ENCODE measurements at regions not wholly inside any gene's neighbourhood (a gene's known extent, or its start where the extent isn't known, plus 50 kb on each side); places are given as distances from the start of the nearest gene placed in this dataset.

DNA sequence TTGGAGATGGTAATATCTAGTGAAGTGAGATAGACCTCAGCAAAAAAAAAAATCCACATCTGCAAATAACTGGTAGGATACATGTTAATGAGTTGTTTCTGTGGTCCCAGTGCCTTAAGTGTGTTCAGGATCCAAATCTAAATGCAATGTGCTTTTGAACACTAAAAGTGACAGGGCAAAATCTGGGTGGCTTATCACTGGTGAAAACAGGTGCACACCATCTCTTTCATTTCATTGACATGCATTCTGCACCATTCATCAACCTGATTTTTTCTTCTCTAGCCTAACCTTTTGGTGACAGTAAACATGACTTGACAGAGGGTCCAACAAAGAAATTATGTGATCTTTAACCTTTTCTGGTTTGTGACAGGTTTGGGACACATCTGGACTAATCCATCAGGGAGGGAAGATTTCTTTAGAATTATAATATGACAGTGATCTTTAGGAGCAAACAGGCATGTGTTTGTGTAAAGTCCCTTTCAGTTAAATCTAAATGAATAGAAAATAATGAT is 201.6 kb upstream of the NEGR1 start:
- no peak overlapping the region for H3K27ac Mint-ChIP-seq (ENCODE audit: unreplicated experiment)
- H3K4me1 Mint-ChIP-seq: peaks cover 7% of the 10 kb centered on the region
- H3K36me3 Mint-ChIP-seq (ENCODE audit: low read depth): peaks cover 2% of the 10 kb centered on the region
- no peak for DNase-seq (ENCODE audit: low read depth, low spot score)
- H3K4me3 Mint-ChIP-seq: no peak overlapping the region
- H3K27me3 Mint-ChIP-seq (ENCODE audit: low read depth): peaks cover 3% of the 10 kb centered on the region
- H3K9me3 Mint-ChIP-seq: peaks cover 4% of the 10 kb centered on the region
- TF ChIP-seq, protein P1, sequence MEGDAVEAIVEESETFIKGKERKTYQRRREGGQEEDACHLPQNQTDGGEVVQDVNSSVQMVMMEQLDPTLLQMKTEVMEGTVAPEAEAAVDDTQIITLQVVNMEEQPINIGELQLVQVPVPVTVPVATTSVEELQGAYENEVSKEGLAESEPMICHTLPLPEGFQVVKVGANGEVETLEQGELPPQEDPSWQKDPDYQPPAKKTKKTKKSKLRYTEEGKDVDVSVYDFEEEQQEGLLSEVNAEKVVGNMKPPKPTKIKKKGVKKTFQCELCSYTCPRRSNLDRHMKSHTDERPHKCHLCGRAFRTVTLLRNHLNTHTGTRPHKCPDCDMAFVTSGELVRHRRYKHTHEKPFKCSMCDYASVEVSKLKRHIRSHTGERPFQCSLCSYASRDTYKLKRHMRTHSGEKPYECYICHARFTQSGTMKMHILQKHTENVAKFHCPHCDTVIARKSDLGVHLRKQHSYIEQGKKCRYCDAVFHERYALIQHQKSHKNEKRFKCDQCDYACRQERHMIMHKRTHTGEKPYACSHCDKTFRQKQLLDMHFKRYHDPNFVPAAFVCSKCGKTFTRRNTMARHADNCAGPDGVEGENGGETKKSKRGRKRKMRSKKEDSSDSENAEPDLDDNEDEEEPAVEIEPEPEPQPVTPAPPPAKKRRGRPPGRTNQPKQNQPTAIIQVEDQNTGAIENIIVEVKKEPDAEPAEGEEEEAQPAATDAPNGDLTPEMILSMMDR (conservative IDR thresholded peaks at IDR 0.05): no peak

DNA sequence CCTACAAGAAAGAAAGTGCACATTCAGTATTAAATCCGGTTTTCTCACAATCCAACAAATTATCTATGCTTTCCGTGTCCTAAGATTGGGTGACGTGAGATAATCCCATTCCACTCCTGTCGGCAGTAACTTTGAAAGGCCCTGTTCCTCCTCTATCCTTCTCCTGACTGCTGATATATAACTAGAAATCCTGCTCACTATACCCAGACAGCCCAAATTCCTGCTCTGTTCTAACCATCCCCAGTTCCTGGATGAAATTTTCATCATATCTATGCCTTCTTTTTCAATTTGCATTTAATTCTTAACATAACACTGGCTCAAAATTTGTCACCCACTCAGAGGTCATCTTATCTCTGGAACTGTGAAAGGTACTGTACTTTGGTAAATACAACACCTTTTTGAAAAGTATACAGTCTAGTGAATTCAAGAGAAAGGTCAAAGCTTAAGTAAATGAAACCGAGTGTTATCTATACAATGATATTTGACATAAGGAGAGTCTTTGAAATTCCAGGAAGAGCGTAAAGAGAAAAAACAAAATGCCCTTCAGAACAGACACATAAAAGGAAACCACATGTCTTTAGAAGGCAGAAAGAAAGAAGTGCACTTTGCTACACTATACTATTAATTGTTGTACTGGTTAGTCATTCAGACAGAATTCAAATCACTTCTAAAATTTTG is 200.5 kb upstream of the NEGR1 start:
- Mint-ChIP-seq H3K4me1 (peaks cover 7% of the 10 kb centered on the region), H3K9me3 (peaks cover 5% of the 10 kb centered on the region)

DNA sequence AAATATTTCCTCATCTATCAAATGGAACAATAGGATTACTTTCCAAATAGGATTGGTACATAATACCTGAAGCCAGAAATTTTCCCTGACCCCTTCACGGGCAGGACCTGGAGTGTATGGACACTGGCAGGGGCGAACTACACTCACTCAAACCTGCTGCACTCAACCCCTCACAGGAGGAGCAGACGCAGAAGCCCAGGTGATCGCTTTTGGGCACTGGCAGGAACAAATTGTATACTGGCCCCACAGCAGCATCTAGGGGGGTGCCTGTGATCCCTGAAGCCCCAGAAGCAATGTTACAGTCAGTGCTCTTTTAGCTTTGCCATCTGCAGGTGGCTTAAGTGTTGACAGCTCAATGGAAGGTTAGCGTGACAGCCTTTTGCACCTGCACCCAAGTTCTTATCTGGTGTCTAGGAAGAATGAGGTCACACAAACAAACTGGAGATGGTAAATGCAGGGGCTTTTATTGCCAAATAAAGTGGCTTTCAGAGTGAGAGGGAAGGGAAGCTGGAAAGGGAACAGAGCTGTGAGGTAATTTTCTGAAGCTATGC is 199.2 kb upstream of the NEGR1 start:
- Mint-ChIP-seq H3K4me1 (peaks cover 7% of the 10 kb centered on the region), H3K36me3 (ENCODE audit: low read depth) (peaks cover 2% of the 10 kb centered on the region), H3K27me3 (ENCODE audit: low read depth) (no peaks in the 10 kb centered on the region), H3K9me3 (peaks cover 5% of the 10 kb centered on the region), H3K4me3 (no peak overlapping the region), H3K27ac (ENCODE audit: unreplicated experiment) (no peak overlapping the region)
- DNase-seq (ENCODE audit: low read depth, low spot score): no peak
- TF ChIP-seq, protein P1 (conservative IDR thresholded peaks at IDR 0.05): no peak

More for the DNA sequence above, 200.5 kb upstream of the NEGR1 start:
- peaks cover 2% of the 10 kb centered on the region for H3K36me3 Mint-ChIP-seq (ENCODE audit: low read depth)
- H3K4me3 Mint-ChIP-seq: no peak overlapping the region
- H3K27ac Mint-ChIP-seq (ENCODE audit: unreplicated experiment): no peak overlapping the region
- TF ChIP-seq, protein P1 (conservative IDR thresholded peaks at IDR 0.05): no peak
- peaks cover 3% of the 10 kb centered on the region for H3K27me3 Mint-ChIP-seq (ENCODE audit: low read depth)
- no peak for DNase-seq (ENCODE audit: low read depth, low spot score)

DNA sequence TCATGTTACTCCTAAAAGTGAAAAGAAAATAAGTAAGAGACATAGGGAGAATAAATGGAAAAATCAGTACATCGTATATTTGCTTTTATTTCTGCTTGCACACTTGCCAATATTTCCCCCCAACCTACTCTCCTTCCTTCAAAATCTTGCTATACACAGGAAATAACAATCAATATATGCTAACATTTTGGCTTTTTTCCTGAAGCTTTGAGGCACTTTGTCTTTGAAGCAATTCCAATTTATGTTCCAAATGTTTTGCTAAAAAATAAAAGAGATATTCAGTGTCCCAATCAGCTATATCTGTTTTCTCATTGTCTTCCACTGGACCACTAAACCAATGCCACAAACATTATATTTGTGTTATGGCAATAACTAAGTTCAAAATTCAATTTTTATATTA is 184.0 kb upstream of the NEGR1 start:
- H3K9me3 Mint-ChIP-seq: no peaks in the 10 kb centered on the region
- H3K27me3 Mint-ChIP-seq (ENCODE audit: low read depth): peaks cover 19% of the 10 kb centered on the region
- H3K36me3 Mint-ChIP-seq (ENCODE audit: low read depth): no peaks in the 10 kb centered on the region
- DNase-seq (ENCODE audit: low read depth, low spot score): no peak
- TF ChIP-seq, protein P1 (conservative IDR thresholded peaks at IDR 0.05): no peak
- H3K27ac Mint-ChIP-seq (ENCODE audit: unreplicated experiment): no peak overlapping the region
- peaks cover 5% of the 10 kb centered on the region for H3K4me1 Mint-ChIP-seq
- H3K4me3 Mint-ChIP-seq: no peak overlapping the region

DNA sequence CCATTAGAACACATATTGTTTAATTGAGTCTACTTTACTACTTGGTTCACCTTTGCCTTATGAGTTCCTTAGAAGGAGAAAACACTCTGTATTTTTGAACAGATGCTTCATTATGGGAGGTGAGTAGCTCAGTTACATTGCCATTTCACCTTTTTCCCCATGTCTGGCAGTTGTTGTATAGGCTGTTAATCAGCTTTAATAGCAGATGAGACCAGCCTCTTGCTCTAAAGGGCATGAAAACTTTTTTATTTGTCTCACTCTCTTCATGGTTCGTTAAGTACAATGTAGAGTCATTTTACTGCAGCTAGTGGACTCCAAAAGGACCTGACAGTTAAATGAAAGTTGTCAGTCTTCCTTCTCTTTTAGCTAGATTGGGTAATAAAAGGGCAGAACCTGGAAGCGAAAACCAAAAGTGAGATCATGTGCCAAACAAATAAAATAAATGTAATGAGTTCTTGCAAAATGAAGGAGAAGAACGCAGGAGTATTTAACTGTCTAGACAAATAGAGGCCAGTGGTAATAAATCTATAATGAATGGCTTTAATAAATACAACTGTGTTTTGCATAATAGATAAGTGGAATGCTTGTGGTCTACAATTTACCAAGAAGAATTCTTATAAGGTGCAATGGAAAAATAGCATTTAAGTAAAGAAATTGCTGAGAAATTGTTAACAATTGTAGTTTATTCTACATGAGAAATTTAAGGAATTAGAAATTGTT is 180.0 kb upstream of the NEGR1 start:
- H3K9me3 Mint-ChIP-seq: no peaks in the 10 kb centered on the region
- no peaks in the 10 kb centered on the region for H3K27me3 Mint-ChIP-seq (ENCODE audit: low read depth)
- no peak for DNase-seq (ENCODE audit: low read depth, low spot score)
- H3K27ac Mint-ChIP-seq (ENCODE audit: unreplicated experiment): no peak overlapping the region
- TF ChIP-seq, protein P1 (conservative IDR thresholded peaks at IDR 0.05): no peak
- H3K4me3 Mint-ChIP-seq: no peak overlapping the region
- peaks cover 5% of the 10 kb centered on the region for H3K4me1 Mint-ChIP-seq
- no peaks in the 10 kb centered on the region for H3K36me3 Mint-ChIP-seq (ENCODE audit: low read depth)

Measured in neural crest cell (in vitro differentiated cells).